HG02763 (cell line): ENCODE measurements at regions not wholly inside any gene's neighbourhood (a gene's known extent, or its start where the extent isn't known, plus 50 kb on each side); places are given as distances from the start of the nearest gene placed in this dataset.
"Not testable (repeated sequence)": the region's sequence is repeated elsewhere in the genome, so short reads cannot be mapped to it uniquely, and the experiment has no call there.

Experiments used
- ATAC-seq: cut with Tn5 transposase; IDR thresholded peaks from one replicate; pipeline ENCODE4 v1.9.1; 2021; ENCODE audit warnings: mild to moderate bottlenecking, moderate library complexity; ENCODE audit not compliant: unreplicated experiment

- no peak for ATAC-seq
Measured at GRCh38 chr1:56285554-56286402, 293.6 kb downstream of the PLPP3 start.

- no peak for ATAC-seq
Measured at GRCh38 chr1:56284928-56285327, 294.4 kb downstream of the PLPP3 start.

- ATAC-seq: no peak
Measured at GRCh38 chr1:56278061-56278460, 301.3 kb downstream of the PLPP3 start.

GRCh38 chr1:56268519-56269140 lies 310.7 kb downstream of the PLPP3 start:
- ATAC-seq: no peak

GRCh38 chr1:56267611-56268010 lies 311.8 kb downstream of the PLPP3 start:
- no peak for ATAC-seq

- ATAC-seq: no peak
Measured at GRCh38 chr1:56266359-56266758, 313.0 kb downstream of the PLPP3 start.

GRCh38 chr1:56265216-56265615 lies 314.1 kb downstream of the PLPP3 start:
- ATAC-seq: no peak

GRCh38 chr1:56263908-56264307 lies 315.5 kb downstream of the PLPP3 start:
- no peak for ATAC-seq

GRCh38 chr1:56258371-56258770 lies 321.0 kb downstream of the PLPP3 start:
- no peak for ATAC-seq

GRCh38 chr1:56257726-56258125 lies 321.6 kb downstream of the PLPP3 start:
- ATAC-seq: no peak

GRCh38 chr1:56256153-56257000 lies 323.0 kb downstream of the PLPP3 start:
- ATAC-seq: no peak

- no peak for ATAC-seq
Measured at GRCh38 chr1:56255516-56256152, 323.7 kb downstream of the PLPP3 start.

GRCh38 chr1:56254130-56254529 lies 325.2 kb downstream of the PLPP3 start:
- ATAC-seq: no peak

- ATAC-seq: no peak
Measured at GRCh38 chr1:56250809-56251208, 328.6 kb downstream of the PLPP3 start.

GRCh38 chr1:56249234-56249633 lies 330.1 kb downstream of the PLPP3 start:
- ATAC-seq: no peak

- ATAC-seq: no peak
Measured at GRCh38 chr1:56248138-56248537, 331.2 kb downstream of the PLPP3 start.

GRCh38 chr1:56246726-56247125 lies 332.6 kb downstream of the PLPP3 start:
- not testable (repeated sequence) for ATAC-seq

- ATAC-seq: no peak
Measured at GRCh38 chr1:56240400-56240799, 339.0 kb downstream of the PLPP3 start.

- ATAC-seq: no peak
Measured at GRCh38 chr1:56237491-56238064, 341.8 kb downstream of the PLPP3 start.

- no peak for ATAC-seq
Measured at GRCh38 chr1:56236688-56237087, 342.7 kb downstream of the PLPP3 start.
